Lower leg skin (tissue), 4 donors: ENCODE measurements at regions not wholly inside any gene's neighbourhood (a gene's known extent, or its start where the extent isn't known, plus 50 kb on each side); places are given as distances from the start of the nearest gene placed in this dataset.

Experiments
- DNase-seq, 2 donors: peaks; one replicate each; pipeline ENCODE4 v3.0.0-alpha.2; 2019; ENCODE audit warnings: low spot score in 2 of 2
- H3K4me3 ChIP-seq: fragments of 200-600 bp; sonication (generic); 2 replicates; pipeline ENCODE4 v1.5.1; 2017; ENCODE audit warnings: mild to moderate bottlenecking, low read depth; ENCODE audit not compliant: poor library complexity, severe bottlenecking
- CTCF ChIP-seq, 3 donors: fragments of 450-650 bp; IDR thresholded peaks; one replicate each; pipeline ENCODE4 v1.5.1; 2016; ENCODE audit warnings: antibody characterized with exemption in 3 of 3, mild to moderate bottlenecking in 3 of 3, moderate library complexity in 2 of 3
- POLR2A ChIP-seq, 2 donors: fragments of 450-650 bp; IDR thresholded peaks; one replicate each; pipeline ENCODE4 v1.6.1; 2016 to 2017; ENCODE audit warnings: antibody characterized with exemption in 2 of 2, mild to moderate bottlenecking in 1 of 2, moderate library complexity in 1 of 2
- WGBS, 2 donors: methylation state at CpG; one replicate each; pipeline ENCODE4 v1.1.5; 2018; 5-methylcytosine and 5-hydroxymethylcytosine counted together
- intact Hi-C: fragments of 100-400 bp; cut with DNase I; formaldehyde crosslinking; loops from one replicate; pipeline ENCODE4 v1.15.0; 2023; ENCODE audit warnings: low total_unique reads

- no peak for DNase-seq
- no peak for TF ChIP-seq POLR2A (IDR thresholded peaks at IDR 0.05)
- TF ChIP-seq CTCF (IDR thresholded peaks at IDR 0.05): no peak
- no peak overlapping the region for H3K4me3 ChIP-seq
- WGBS, 2 donors: 82 to 83% methylated on average over 2 of the region's 2 CpGs
- intact Hi-C loops: no loop called here
These were observed 53.9 kb upstream of the GNG12 start for GRCh38 chr1:67887146-67887545.

- TF ChIP-seq CTCF (IDR thresholded peaks at IDR 0.05): no peak
- TF ChIP-seq POLR2A (IDR thresholded peaks at IDR 0.05): no peak
- intact Hi-C loops: no loop called here
These were observed 52.8 kb upstream of the GNG12 start for GRCh38 chr1:67886076-67886475.

GRCh38 chr1:67883069-67883468, 49.8 kb upstream of the GNG12 start:
- no peak overlapping the region for H3K4me3 ChIP-seq
- DNase-seq: no peak
- TF ChIP-seq CTCF (IDR thresholded peaks at IDR 0.05): no peak
- WGBS, 2 donors: 52 to 85% methylated on average over 2 of the region's 2 CpGs
- intact Hi-C loops: no loop called here

More at GRCh38 chr1:67886076-67886475, 52.8 kb upstream of the GNG12 start:
- DNase-seq: no peak
- WGBS, 2 donors: 90 to 93% methylated on average over 2 of the region's 2 CpGs
- no peak overlapping the region for H3K4me3 ChIP-seq
